MCF 10A (cell line): ENCODE measurements at regions not wholly inside any gene's neighbourhood (a gene's known extent, or its start where the extent isn't known, plus 50 kb on each side); places are given as distances from the start of the nearest gene placed in this dataset.

ENCODE experiments used
- BruUV-seq: library from RNA; stranded (reverse); fragments of 400-500 nt; replicated peaks from 2 replicates; lab custom pipeline; 2021; lab: Mats Ljungman, UMichigan
- CTCF ChIA-PET: fragments of 300-600 bp; sonication (Branson Sonifier 250); formaldehyde crosslinking; extraction: SDS; loops from one replicate; lab custom pipeline; 2021; ENCODE audit warnings: antibody characterized with exemption, inconsistent platforms; lab: Yijun Ruan, JAX
- POLR2A ChIA-PET: fragments of 300-600, 350-650 bp; sonication (Branson Sonifier 250); formaldehyde crosslinking; extraction: SDS; loops from one replicate; lab custom pipeline; 2020; ENCODE audit warnings: antibody characterized with exemption, inconsistent platforms; lab: Yijun Ruan, JAX
- DNase-seq: peaks from one replicate; pipeline ENCODE4 v3.0.0-alpha.2; 2018; ENCODE audit not compliant: unreplicated experiment
- H3K27ac Mint-ChIP-seq: one replicate; pipeline ENCODE4 v1.8.0; 2022; ENCODE audit warnings: mild to moderate bottlenecking, low read depth, mixed read lengths; ENCODE audit not compliant: unreplicated experiment
- H3K27me3 Mint-ChIP-seq: one replicate; pipeline ENCODE4 v1.8.0; 2022; ENCODE audit warnings: mixed read lengths; ENCODE audit not compliant: insufficient read depth, unreplicated experiment
- H3K36me3 Mint-ChIP-seq: one replicate; pipeline ENCODE4 v1.8.0; 2022; ENCODE audit warnings: mild to moderate bottlenecking, moderate library complexity, mixed read lengths; ENCODE audit not compliant: insufficient read depth, unreplicated experiment
- H3K4me1 Mint-ChIP-seq: one replicate; pipeline ENCODE4 v1.8.0; 2022; ENCODE audit warnings: mixed read lengths; ENCODE audit not compliant: insufficient read depth, unreplicated experiment
- H3K4me3 Mint-ChIP-seq: one replicate; pipeline ENCODE4 v1.8.0; 2022; ENCODE audit warnings: mild to moderate bottlenecking, moderate library complexity, mixed read lengths; ENCODE audit not compliant: unreplicated experiment
- H3K9me3 Mint-ChIP-seq: one replicate; pipeline ENCODE4 v1.8.0; 2022; ENCODE audit warnings: mixed read lengths; ENCODE audit not compliant: unreplicated experiment
- intact Hi-C: fragments of 100-400 bp; cut with micrococcal nuclease; formaldehyde crosslinking; loops from 2 replicates; pipeline ENCODE4 v1.14.1; 2022
- TF ChIP-seq, protein P1 (sequence below): fragments of 200-600 bp; IDR thresholded peaks from one replicate; pipeline ENCODE4 v1.8.0; 2022; ENCODE audit warnings: antibody characterized with exemption, mild to moderate bottlenecking; ENCODE audit not compliant: unreplicated experiment

DNA sequence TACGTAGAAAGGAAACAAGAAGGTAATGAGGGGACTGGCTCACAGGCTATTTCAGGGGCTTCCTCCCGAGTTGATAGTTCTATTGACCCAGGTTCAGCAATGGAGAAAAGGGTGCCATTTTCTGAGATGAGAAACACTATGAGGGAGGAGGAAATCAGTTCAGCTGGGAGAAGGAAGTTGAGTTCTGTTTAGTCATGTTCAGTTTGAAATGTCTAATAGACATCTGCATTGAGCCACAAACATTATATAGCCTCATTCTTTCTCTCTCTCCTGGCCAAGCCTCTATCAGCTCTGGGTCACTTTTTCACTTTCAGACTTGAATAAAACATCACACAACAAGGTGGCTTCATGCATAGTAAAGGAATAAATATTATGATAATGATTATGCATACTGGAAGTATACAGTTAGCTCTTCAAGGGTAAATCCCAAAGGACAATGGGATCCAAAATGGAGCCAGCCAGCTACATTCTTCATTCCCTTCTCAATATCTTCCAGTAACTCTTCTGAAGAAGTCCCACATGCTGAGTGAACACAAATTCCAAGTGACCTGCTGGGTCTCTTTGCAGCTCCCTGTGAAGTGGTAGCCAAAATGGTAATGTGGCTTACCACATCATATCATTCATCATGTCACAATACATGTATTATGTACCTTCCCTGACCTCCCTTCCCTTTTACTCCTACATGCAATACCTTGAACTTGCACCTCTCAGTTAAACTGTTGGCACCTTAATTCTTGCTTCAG lies 80.9 kb upstream of the CD44 start:
- Mint-ChIP-seq H3K27me3 (no peaks in the 10 kb centered on the region), H3K9me3 (no peaks in the 10 kb centered on the region), H3K36me3 (no peaks in the 10 kb centered on the region), H3K4me1 (peaks cover 6% of the 10 kb centered on the region), H3K27ac (no peak overlapping the region), H3K4me3 (no peak overlapping the region)
- POLR2A ChIA-PET, result interaction anchor here (1.0 kb wide), 1 partner anchor 48 kb away, joined by 3 read pairs; no protein-coding TSS in a partner anchor
- intact Hi-C loops, result no loop called here
- TF ChIP-seq, protein P1, sequence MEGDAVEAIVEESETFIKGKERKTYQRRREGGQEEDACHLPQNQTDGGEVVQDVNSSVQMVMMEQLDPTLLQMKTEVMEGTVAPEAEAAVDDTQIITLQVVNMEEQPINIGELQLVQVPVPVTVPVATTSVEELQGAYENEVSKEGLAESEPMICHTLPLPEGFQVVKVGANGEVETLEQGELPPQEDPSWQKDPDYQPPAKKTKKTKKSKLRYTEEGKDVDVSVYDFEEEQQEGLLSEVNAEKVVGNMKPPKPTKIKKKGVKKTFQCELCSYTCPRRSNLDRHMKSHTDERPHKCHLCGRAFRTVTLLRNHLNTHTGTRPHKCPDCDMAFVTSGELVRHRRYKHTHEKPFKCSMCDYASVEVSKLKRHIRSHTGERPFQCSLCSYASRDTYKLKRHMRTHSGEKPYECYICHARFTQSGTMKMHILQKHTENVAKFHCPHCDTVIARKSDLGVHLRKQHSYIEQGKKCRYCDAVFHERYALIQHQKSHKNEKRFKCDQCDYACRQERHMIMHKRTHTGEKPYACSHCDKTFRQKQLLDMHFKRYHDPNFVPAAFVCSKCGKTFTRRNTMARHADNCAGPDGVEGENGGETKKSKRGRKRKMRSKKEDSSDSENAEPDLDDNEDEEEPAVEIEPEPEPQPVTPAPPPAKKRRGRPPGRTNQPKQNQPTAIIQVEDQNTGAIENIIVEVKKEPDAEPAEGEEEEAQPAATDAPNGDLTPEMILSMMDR, result no peak
- DNase-seq, result no peak
- BruUV-seq, result no TSS peak
- CTCF ChIA-PET, result interaction anchor here (0.6 kb wide), 1 partner anchor 341 kb away, joined by 3 read pairs; no protein-coding TSS in a partner anchor

DNA sequence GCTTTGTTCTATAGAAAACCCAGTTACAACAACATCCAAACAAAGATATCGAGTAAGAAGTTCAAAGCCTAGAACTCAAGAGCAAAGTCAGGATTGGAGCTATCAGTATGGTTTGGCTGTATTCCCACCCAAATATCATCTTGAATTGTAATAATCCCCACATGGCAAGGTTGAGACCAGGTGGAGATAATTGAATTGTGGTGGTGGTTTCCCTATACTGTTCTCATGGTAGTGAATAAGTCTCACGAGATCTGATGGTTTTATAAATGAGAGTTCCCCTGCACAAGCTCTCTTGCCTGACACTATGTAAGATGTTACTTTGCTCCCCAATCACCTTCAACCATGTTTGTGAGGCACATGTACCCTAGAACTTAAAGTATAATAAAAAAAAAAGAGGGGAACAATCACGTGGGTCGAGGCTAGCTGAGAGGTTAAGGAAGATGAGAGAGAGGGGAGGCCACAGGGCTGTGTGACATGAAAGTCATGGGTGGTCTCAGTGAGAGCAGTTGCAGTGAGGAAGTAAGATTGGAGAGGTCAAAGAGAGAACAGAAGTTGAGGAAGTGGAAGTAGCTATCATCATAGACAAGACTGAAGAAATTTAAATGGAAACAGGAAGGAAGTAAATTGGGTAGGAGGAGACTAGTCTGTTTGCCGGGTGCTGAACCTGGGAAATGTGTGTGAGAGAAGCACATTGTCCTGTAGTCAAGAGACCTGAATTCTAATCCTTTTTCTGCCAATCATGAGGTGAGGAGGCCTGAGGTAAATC lies 80.1 kb upstream of the CD44 start:
- H3K4me1 Mint-ChIP-seq, result peaks cover 6% of the 10 kb centered on the region
- H3K4me3 Mint-ChIP-seq, result no peak overlapping the region
- no peak overlapping the region for H3K27ac Mint-ChIP-seq
- intact Hi-C loops, result no loop called here
- H3K36me3 Mint-ChIP-seq, result no peaks in the 10 kb centered on the region
- BruUV-seq, result no TSS peak
- no peak for DNase-seq
- no peaks in the 10 kb centered on the region for H3K27me3 Mint-ChIP-seq
- no peaks in the 10 kb centered on the region for H3K9me3 Mint-ChIP-seq
- ChIA-PET POLR2A (interaction anchor here (0.6 to 1.5 kb wide), 3 partner anchors 12 to 49 kb away, joined by 3 to 4 read pairs (median 3); no protein-coding TSS in a partner anchor), CTCF (interaction anchor here (0.6 to 1.3 kb wide), 4 partner anchors 18 to 340 kb away, joined by 3 to 4 read pairs (median 3); no protein-coding TSS in a partner anchor)
- TF ChIP-seq, protein P1, result no peak

DNA sequence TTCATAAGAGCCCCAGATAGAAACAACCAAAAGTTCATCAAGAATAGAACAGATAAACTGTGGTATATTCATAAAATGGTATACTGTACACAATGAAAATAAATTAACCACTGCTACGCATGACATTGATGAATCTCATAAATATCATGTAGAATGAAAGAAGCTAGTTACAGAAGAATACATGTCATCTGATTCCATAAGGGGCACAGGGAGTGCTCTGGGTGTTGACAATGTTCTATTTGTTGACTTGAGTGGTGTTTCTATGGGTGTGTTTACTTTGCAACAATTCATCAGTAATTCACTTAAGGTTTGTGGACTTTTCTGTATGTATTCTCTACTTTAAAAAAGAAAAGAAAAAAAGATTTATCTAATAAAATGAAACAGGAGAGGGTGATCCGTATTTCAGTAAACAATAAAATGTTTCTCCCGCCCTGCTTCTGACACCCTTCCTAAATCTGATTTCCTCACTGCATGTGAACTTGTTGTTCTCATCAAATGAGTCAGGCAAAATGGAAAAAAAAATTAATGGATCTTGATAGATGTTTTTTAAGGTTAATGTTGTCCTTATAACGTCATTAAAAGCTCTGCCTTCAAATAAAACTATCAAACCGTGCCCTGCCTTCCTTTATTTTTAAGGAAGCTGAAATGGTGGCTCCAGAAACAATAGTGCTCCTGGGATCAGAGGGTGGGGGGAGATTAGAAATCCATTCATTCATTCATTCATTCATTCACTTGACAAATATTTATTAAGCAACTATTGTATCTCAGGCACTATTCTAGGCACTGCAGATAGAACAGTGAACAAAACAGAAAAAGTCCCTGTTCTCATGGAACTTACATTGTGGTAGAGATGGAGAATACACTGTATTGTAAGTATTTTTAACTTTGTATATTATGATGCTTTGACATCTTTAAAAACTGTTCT lies 77.2 kb upstream of the CD44 start:
- CTCF ChIA-PET, result interaction anchor here (1.0 kb wide), 1 partner anchor 10 kb away, joined by 4 read pairs; no protein-coding TSS in a partner anchor
- Mint-ChIP-seq H3K27me3 (no peaks in the 10 kb centered on the region), H3K27ac (no peak overlapping the region), H3K36me3 (no peaks in the 10 kb centered on the region), H3K4me1 (peaks cover 1% of the 10 kb centered on the region), H3K4me3 (no peak overlapping the region), H3K9me3 (no peaks in the 10 kb centered on the region)
- intact Hi-C loops, result no loop called here
- DNase-seq, result no peak
- POLR2A ChIA-PET, result interaction anchor here (0.7 to 1.1 kb wide), 3 partner anchors 10 to 21 kb away, joined by 3 to 5 read pairs (median 3); no protein-coding TSS in a partner anchor
- TF ChIP-seq, protein P1, result no peak
- BruUV-seq, result no TSS peak
